ENCODE measurements at regions not wholly inside any gene's neighbourhood (a gene's known extent, or its start where the extent isn't known, plus 50 kb on each side); places are given as distances from the start of the nearest gene placed in this dataset.

GRCh38 chr3:11953350-11953749 lies 50.8 kb upstream of the SYN2 start:
- H3K27ac ChIP-seq: no peak overlapping the region
- TF ChIP-seq, protein P1, sequence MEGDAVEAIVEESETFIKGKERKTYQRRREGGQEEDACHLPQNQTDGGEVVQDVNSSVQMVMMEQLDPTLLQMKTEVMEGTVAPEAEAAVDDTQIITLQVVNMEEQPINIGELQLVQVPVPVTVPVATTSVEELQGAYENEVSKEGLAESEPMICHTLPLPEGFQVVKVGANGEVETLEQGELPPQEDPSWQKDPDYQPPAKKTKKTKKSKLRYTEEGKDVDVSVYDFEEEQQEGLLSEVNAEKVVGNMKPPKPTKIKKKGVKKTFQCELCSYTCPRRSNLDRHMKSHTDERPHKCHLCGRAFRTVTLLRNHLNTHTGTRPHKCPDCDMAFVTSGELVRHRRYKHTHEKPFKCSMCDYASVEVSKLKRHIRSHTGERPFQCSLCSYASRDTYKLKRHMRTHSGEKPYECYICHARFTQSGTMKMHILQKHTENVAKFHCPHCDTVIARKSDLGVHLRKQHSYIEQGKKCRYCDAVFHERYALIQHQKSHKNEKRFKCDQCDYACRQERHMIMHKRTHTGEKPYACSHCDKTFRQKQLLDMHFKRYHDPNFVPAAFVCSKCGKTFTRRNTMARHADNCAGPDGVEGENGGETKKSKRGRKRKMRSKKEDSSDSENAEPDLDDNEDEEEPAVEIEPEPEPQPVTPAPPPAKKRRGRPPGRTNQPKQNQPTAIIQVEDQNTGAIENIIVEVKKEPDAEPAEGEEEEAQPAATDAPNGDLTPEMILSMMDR (IDR thresholded peaks at IDR 0.05): no peak
- intact Hi-C loops (cut with DNase I): no loop called here
- no peaks in the 10 kb centered on the region for H3K9me3 ChIP-seq
- DNase-seq: no peak
- no peaks in the 10 kb centered on the region for H3K36me3 ChIP-seq
- H3K4me3 ChIP-seq: no peak overlapping the region
- H3K4me1 ChIP-seq: no peaks in the 10 kb centered on the region
- H3K9ac ChIP-seq (ENCODE audit: low read depth in 2 of 2, low read length in 2 of 2): no peak overlapping the region
- H3K27me3 ChIP-seq: no peaks in the 10 kb centered on the region

GRCh38 chr3:11953778-11954177 lies 50.4 kb upstream of the SYN2 start:
- DNase-seq: no peak
- Histone ChIP-seq H3K4me1 (no peaks in the 10 kb centered on the region), H3K27me3 (no peaks in the 10 kb centered on the region), H3K4me3 (no peak overlapping the region), H3K9ac (ENCODE audit: low read depth in 2 of 2, low read length in 2 of 2) (no peak overlapping the region), H3K9me3 (no peaks in the 10 kb centered on the region), H3K36me3 (no peaks in the 10 kb centered on the region), H3K27ac (no peak overlapping the region)
- TF ChIP-seq, protein P1 (IDR thresholded peaks at IDR 0.05): no peak
- intact Hi-C loops (cut with DNase I): no loop called here

DNA sequence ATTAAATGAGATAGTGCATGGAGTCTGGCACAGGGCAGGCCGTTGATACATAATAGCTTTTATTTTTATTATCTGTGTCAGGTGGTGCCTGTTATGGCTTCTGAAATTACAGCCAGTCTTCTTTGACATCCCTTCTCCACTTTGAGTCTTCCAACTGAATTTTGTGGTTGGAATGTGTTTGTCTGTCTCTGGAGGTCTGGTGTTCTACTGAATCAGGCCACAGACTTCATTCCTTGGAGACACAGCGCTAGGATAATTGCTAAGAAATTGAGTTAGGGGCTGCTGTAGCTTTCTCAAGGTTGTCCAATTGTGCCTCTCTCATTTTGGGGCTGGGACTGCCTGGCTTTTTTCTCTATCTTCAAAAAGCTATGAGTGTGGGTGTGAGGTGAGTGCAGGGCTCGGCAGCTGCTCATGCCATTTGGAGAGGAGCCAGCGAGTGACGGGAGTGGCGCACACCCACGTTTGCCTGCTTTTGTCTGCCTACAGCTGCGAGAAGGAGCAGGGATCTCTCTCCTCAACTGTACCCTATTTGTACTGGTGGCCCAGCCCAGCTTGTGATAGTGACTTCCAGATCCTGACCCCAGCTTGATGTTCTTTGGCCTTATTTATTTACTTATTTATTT lies 49.8 kb upstream of the SYN2 start:
- no peaks in the 10 kb centered on the region for H3K36me3 ChIP-seq

More for the DNA sequence above, 49.8 kb upstream of the SYN2 start:
- no peaks in the 10 kb centered on the region for H3K9me3 ChIP-seq
- H3K4me3 ChIP-seq: no peak overlapping the region
- no peaks in the 10 kb centered on the region for H3K27me3 ChIP-seq
- no peak overlapping the region for H3K9ac ChIP-seq (ENCODE audit: low read depth in 2 of 2, low read length in 2 of 2)
- H3K27ac ChIP-seq: no peak overlapping the region
- intact Hi-C loops (cut with DNase I): no loop called here
- DNase-seq: peak; percentile 35
- H3K4me1 ChIP-seq: no peaks in the 10 kb centered on the region
- TF ChIP-seq, protein P1 (IDR thresholded peaks at IDR 0.05): no peak
